K562 (cell line): ENCODE measurements at regions not wholly inside any gene's neighbourhood (a gene's known extent, or its start where the extent isn't known, plus 50 kb on each side); places are given as distances from the start of the nearest gene placed in this dataset.

Experiments
- CBX5 ChIP-seq: IDR thresholded peaks from 2 replicates; pipeline ENCODE4 v1.6.1; 2014; ENCODE audit warnings: low read depth, borderline replicate concordance
- CHD2 ChIP-seq: IDR thresholded peaks from 2 replicates; pipeline ENCODE4 v1.6.1; 2011; ENCODE audit warnings: low read depth, low read length
- CTCF ChIP-seq, 3 experiments: IDR thresholded peaks in 2 of 3; conservative IDR thresholded peaks in 1 of 3; 2 replicates each; pipeline ENCODE4 v1.5.1; 2011 to 2012; ENCODE audit warnings: low read length in 3 of 3, mild to moderate bottlenecking in 3 of 3, control low read depth in 2 of 3, improper control_type of control experiment in 1 of 3, inconsistent platforms in 1 of 3, low read depth in 1 of 3, mixed read lengths in 1 of 3, moderate library complexity in 1 of 3; ENCODE audit not compliant: insufficient read depth in 2 of 3
- DPF2 ChIP-seq: fragments of 450-650 bp; IDR thresholded peaks from 2 replicates; pipeline ENCODE4 v1.6.1; 2016
- EZH2 ChIP-seq: IDR thresholded peaks from 2 replicates; pipeline ENCODE4 v1.6.1; 2012; ENCODE audit warnings: low read depth, mild to moderate bottlenecking, inconsistent platforms, low read length, borderline replicate concordance
- GABPA ChIP-seq: fragments of 200-800 bp; sonication (Bioruptor generic); conservative IDR thresholded peaks from 2 replicates; pipeline ENCODE4 v1.6.1; 2016; ENCODE audit warnings: low read depth, missing genetic modification characterization, missing compliant biosample characterization
- MEF2A ChIP-seq: IDR thresholded peaks from 2 replicates; pipeline ENCODE4 v1.6.1; 2011; ENCODE audit warnings: low read depth, mild to moderate bottlenecking, low read length, moderate library complexity; ENCODE audit not compliant: control insufficient read depth
- POLR2AphosphoS2 ChIP-seq: IDR thresholded peaks from 2 replicates; pipeline ENCODE4 v1.6.1; 2012; ENCODE audit warnings: low read length, improper control_type of control experiment
- TARDBP ChIP-seq: fragments of 450-650 bp; IDR thresholded peaks from 2 replicates; pipeline ENCODE4 v1.6.1; 2016
- ZNF134 ChIP-seq: fragments of 250-450 bp; sonication (Bioruptor Pico); conservative IDR thresholded peaks from 2 replicates; pipeline ENCODE4 v1.4.0; 2020

- TF ChIP-seq POLR2AphosphoS2 (no peak), ZNF134 (CRISPR knock-in tag) (no peak), TARDBP (no peak), MEF2A (no peak), CTCF (IDR thresholded peaks at IDR 0.05 in 2 of 3, conservative IDR thresholded peaks at IDR 0.05 in 1 of 3; ENCODE audit: insufficient read depth in 2 of 3, low read depth in 1 of 3, low read length in 3 of 3) (no peak), CBX5 (no peak), DPF2 (no peak), GABPA (tag) (no peak), CHD2 (no peak), EZH2 (no peak)
Measured at GRCh38 chr5:135669416-135669815, 90.6 kb upstream of the CXCL14 start.
